Ishikawa (cell line): ENCODE measurements at regions not wholly inside any gene's neighbourhood (a gene's known extent, or its start where the extent isn't known, plus 50 kb on each side); places are given as distances from the start of the nearest gene placed in this dataset.

ENCODE experiments used
- EP300 ChIP-seq: IDR thresholded peaks from 2 replicates; pipeline ENCODE4 v1.6.1; 2012; ENCODE audit warnings: borderline replicate concordance
- FOXM1 ChIP-seq: IDR thresholded peaks from 2 replicates; pipeline ENCODE4 v1.6.1; 2012; ENCODE audit warnings: low read depth, borderline replicate concordance
- TAF1 ChIP-seq: IDR thresholded peaks from 2 replicates; pipeline ENCODE4 v1.6.1; 2012; ENCODE audit warnings: low read depth, mild to moderate bottlenecking
- TEAD4 ChIP-seq: IDR thresholded peaks from 2 replicates; pipeline ENCODE4 v1.6.1; 2012

DNA sequence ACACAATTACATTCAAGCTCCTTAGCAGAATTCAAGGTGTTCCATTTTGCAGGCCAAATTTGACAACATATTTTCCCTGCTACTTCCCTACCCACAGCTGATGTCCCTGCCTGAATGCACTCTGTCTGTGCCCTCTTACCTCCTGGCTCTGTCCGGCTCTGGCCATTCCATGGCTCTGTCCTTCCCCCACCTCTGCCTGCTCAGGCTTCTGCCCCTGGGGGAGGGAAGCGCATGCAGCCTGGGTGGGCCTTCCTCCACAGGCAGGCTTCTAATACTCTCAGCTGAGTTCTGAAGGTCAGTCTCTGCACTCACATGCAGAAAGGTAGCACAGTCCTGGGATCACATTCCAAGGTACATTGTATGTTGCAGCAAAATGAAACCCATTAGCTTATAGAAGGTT, 113.6 kb upstream of the CACNA2D3 start:
- no peak for TF ChIP-seq EP300
- no peak for TF ChIP-seq TEAD4
- TF ChIP-seq FOXM1, result no peak
- TF ChIP-seq TAF1, result no peak
